Embryonic facial prominence (tissue), 1 donor: ENCODE measurements at regions not wholly inside any gene's neighbourhood (a gene's known extent, or its start where the extent isn't known, plus 50 kb on each side); places are given as distances from the start of the nearest gene placed in this dataset.
"Not testable (repeated sequence)": the region's sequence is repeated elsewhere in the genome, so short reads cannot be mapped to it uniquely, and the experiment has no call there.

Experiments
- DNase-seq: peaks from one replicate; pipeline ENCODE4 v3.0.0-alpha.2; 2016; ENCODE audit errors: extremely low spot score

- no peak for DNase-seq
Measured at GRCh38 chr18:34352385-34353163, 127.9 kb upstream of the NOL4 start.

- no peak for DNase-seq
Measured at GRCh38 chr18:34354351-34354750, 129.6 kb upstream of the NOL4 start.

GRCh38 chr18:34357944-34358580 is 133.3 kb upstream of the NOL4 start:
- no peak for DNase-seq

- DNase-seq, result no peak
Measured at GRCh38 chr18:34358923-34359322, 134.2 kb upstream of the NOL4 start.

- DNase-seq, result no peak
Measured at GRCh38 chr18:34364699-34365098, 140.0 kb upstream of the NOL4 start.

- no peak for DNase-seq
Measured at GRCh38 chr18:34370704-34371395, 146.1 kb upstream of the NOL4 start.

- no peak for DNase-seq
Measured at GRCh38 chr18:34380326-34380725, 155.6 kb upstream of the NOL4 start.

- no peak for DNase-seq
Measured at GRCh38 chr18:34385311-34385710, 160.6 kb upstream of the NOL4 start.

GRCh38 chr18:34386803-34387202 is 162.1 kb upstream of the NOL4 start:
- no peak for DNase-seq

GRCh38 chr18:34397286-34397896 is 172.7 kb upstream of the NOL4 start:
- no peak for DNase-seq

GRCh38 chr18:34399892-34400291 is 175.2 kb upstream of the NOL4 start:
- DNase-seq, result no peak

- DNase-seq, result no peak
Measured at GRCh38 chr18:34400834-34401233, 176.1 kb upstream of the NOL4 start.

GRCh38 chr18:34401775-34402174 is 177.1 kb upstream of the NOL4 start:
- no peak for DNase-seq

- DNase-seq, result not testable (repeated sequence)
Measured at GRCh38 chr18:34407471-34407870, 182.8 kb upstream of the NOL4 start.

- no peak for DNase-seq
Measured at GRCh38 chr18:34411952-34412351, 187.2 kb upstream of the NOL4 start.

GRCh38 chr18:34431042-34431441 is 206.3 kb upstream of the NOL4 start:
- DNase-seq, result no peak

GRCh38 chr18:34444622-34445021 is 219.9 kb upstream of the NOL4 start:
- no peak for DNase-seq

- DNase-seq, result no peak
Measured at GRCh38 chr18:34448662-34449061, 223.9 kb upstream of the NOL4 start.

- DNase-seq, result no peak
Measured at GRCh38 chr18:34457761-34458160, 233.0 kb upstream of the NOL4 start.

GRCh38 chr18:34458410-34458977 is 233.8 kb upstream of the NOL4 start:
- DNase-seq, result no peak

GRCh38 chr18:34461266-34461665 is 236.6 kb upstream of the NOL4 start:
- no peak for DNase-seq

- no peak for DNase-seq
Measured at GRCh38 chr18:34467058-34467457, 242.3 kb upstream of the NOL4 start.
